Renal pelvis (tissue), 1 donor: ENCODE measurements at regions not wholly inside any gene's neighbourhood (a gene's known extent, or its start where the extent isn't known, plus 50 kb on each side); places are given as distances from the start of the nearest gene placed in this dataset.

ENCODE experiments used
- DNase-seq: peaks from one replicate; pipeline ENCODE4 v3.0.0-alpha.2; 2013

DNA sequence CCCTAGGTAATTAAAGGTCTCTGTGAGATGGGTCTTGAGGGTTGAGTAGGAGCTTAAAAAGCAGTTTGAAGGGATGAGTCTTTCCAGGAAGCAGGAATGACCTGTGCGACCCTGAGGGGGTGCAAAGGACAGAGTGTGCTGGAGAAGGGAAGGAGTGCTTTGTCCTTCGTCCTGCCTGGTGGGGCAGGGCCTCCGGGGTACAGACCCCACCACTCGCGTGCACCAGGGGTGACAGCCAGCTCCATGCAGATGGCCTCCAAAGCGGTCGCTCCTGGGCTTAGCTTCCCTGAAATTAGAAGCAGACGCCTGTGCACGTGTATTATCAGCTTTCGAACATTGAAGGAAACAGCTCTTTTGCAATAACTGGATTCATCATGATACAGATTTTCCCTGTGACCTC is 959.8 kb downstream of the BRD1 start:
- no peak for DNase-seq

DNA sequence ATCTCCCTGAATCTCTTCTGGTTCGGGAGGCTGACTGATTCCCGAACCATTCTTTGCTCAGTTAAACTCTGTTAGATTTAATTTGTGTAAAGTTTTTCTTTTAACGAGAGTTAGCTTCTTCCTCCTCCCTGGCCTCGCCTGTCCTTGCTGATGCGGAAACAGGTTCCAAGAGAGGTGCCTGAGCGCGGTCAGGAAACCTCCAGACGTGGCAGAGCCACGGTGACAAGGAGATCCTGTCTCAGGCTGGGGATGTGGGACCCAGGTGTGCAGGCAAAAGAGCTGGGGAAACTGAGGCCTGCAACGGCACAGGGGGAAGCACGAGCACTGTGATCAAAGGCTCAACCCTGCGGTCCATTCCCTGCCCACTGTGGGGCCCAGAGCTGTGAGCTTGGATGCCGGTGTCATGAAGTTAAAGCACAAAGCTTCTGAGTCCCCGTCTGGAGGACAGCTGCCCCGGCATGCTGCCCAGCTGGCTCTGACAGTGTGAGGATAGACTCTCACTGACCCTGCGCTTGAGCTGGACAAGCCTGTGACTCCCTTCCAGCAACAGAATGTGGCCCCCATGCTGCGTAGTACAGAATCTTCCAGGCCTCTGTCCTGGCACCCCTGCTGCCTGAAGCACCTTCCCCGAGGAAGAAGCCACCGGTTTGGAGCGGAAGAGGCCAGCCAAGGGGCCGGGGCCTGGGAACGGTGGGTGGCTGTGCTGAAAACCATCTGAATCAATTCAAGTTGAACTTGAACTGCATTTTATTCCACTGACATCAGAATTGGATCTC is 960.6 kb downstream of the BRD1 start:
- no peak for DNase-seq

DNA sequence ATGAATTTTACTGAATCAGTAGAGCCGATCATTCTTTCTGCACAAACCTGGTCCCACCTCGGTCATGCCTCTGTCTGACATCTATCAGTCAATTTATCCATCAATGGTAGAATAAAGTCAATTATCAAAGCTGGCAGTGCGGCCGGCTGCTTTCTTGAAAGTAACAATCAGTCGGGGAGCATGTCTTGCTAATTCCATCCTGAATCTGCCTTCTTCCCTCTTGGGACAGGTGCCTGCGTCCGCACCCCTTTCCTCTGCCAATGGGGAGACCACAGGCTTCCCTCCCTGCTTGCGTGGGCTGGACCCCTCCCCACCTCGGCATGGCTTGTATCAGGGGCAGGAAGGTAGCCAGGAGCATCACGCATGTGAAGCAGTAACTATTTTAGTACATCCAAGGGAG is 962.9 kb downstream of the BRD1 start:
- no peak for DNase-seq

DNA sequence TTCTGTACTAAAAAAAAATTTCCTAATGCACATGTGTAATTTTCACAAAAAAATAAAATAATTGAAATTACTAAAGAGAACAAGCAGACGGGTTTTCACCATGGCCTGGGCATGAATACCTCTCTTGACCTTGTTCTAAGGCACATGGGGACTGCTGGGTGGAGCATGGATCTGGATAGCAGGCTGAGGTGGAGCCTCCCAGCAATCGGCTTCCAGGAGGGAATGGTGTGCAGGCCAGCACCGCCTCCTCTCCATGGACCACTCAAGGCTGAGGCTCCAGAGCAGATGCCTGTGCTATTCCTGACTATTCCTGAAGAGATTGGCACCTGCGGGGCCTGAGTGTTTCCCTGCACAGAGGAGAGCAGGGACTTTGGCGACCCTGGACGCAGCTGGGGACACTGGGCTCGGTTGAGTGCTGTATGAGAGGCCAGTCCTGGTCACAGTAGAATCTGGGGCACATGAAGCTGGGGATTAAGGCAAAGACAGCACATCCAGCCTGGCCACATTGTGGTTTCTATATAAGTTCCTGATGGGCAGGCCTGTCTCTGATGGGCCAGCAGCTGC is 963.6 kb downstream of the BRD1 start:
- no peak for DNase-seq

DNA sequence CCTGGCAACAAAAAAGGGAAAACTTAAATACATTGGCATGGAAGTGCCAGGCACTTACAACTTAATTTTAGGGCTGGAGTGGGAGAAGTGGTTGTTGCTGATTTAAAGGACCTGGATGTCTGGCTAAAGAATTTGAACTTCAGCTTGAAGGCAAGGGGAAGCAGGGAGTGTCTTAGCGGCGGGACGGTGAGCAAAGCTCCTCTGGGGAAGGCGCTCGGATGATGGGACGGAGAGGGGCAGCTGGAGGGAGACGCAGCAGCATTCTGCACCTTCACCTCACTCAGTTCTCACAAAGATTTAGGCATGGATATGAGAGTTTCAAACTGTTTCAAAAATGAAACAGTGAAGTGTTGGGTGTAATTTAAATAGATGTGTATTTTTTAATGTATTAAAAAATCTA is 967.1 kb downstream of the BRD1 start:
- DNase-seq, result no peak

DNA sequence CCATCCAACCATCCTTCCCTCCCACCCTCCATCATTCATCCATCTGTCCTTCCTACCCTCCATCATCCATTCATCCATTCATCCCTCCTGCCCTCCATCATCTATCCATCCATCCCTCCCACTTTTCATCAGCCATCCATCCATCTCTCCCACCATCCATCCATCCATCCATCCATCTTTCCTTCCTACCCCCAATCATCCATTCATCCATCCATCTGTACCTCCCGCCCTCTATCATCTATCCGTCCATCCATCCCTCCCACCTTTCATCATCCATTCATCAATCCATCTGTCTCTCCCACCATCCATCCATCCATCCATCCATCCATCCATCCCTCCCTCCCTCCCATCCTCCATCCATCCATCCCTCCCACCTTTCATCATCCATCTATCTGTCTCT is 968.8 kb downstream of the BRD1 start:
- DNase-seq, result no peak

DNA sequence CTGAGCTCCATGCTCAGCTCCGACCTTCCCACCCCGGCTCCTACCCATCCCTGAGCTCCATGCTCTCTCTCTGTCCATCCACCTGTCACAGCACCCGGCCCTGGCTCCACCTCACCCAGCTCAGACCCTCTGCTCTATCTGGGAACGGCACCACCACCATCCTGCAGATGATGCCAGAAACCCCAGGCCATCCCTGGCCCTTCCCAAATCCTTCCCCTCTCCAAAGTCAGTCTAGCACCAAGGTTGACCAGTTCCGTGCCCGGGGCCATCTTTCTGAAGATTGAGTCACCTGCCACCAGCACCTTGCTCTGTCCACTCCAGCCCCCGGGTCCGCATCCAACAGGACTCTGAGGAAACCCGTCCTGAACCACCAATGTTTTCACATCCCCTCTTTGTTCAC is 969.6 kb downstream of the BRD1 start:
- DNase-seq, result no peak

DNA sequence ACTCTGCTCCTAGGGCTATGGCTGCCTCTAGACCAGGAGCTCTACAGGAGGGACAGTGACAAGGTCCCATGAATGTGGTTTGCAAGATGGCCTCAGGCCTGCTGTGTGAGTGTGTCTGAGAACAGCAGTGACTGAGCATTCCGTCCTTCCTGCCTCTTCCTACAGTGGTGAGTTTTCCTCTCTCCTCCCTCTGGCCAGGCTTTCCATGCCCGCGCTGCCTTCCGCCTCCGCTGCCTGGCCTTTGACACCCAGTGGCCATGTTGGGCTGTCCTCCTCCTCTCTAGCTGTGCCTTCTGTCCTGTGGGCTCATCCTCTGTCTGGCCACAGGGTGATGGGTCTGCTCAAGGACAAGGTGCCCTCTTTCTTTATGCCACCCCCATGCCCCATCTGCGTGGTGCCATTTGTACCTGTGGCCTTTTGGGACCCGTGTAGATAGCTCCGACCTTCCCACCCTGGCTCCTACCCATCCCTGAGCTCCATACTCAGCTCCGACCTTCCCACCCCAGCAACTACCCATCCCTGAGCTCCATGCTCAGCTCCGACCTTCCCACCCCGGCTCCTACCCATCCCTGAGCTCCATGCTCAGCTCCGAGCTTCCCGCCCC is 970.4 kb downstream of the BRD1 start:
- no peak for DNase-seq

DNA sequence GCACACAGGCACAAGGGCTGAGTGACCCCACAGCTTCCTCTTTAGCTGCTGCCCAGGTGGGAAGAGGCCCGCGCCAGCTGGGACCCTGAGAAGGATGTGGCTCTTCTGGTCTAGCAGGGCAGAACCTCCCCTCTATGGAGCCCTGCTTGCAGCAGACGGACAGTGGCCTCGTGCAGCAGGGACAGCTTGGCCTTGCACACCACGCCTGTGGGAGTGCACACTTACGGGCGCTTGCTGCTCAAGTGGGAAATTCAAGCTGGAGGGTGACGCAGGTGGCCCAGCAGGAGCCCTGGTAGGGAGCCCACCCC is 971.4 kb downstream of the BRD1 start:
- DNase-seq, result no peak

DNA sequence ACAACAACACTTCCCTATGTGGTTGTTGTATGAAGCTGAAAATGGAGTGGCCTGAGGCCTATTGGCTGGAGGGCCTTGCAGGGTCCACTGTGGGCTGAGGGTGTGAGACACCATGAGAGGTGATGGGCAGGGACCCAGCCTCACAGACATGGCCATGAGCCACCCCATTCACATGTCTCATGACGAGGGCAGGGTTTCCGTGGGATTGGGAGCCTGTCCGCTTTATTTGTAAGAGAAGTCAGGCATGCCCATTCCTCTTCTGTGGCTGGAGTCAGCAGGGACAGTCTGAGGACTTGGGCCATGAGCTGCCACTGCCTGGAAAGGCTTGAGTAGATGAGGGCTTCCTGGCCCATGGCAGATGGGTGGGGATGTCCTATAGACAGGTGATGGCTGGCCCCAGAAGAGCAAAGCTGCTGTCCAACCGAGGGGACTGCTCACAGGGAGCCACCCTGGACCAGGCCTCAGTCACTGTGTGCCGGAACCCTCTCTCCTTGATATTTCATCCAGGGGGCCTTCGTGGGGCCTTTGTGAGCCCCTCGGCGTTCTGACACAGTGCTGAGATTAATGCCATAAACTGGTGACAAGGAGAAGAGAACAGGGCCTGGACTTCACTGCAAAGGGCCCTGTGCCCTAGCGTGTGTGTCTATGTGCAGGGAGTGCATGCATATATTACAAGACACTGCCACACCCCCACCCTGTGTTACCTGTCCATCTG is 971.9 kb downstream of the BRD1 start:
- no peak for DNase-seq

DNA sequence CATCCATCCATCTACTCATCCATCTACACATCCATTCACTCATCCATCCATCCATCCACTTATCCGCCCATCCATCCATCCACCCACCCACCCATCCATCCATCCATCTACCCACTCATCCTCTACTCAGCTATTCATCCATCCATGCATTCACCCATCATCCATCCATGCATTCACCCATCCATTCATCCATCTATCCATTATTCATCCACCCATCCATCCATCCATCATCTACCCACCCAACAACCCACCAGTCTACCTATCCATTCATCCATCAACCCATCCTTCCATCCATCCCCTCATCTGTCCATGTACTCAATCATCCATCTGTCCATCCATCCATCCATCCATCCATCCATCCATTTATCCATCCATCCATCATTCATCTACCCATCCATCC is 972.7 kb downstream of the BRD1 start:
- no peak for DNase-seq

DNA sequence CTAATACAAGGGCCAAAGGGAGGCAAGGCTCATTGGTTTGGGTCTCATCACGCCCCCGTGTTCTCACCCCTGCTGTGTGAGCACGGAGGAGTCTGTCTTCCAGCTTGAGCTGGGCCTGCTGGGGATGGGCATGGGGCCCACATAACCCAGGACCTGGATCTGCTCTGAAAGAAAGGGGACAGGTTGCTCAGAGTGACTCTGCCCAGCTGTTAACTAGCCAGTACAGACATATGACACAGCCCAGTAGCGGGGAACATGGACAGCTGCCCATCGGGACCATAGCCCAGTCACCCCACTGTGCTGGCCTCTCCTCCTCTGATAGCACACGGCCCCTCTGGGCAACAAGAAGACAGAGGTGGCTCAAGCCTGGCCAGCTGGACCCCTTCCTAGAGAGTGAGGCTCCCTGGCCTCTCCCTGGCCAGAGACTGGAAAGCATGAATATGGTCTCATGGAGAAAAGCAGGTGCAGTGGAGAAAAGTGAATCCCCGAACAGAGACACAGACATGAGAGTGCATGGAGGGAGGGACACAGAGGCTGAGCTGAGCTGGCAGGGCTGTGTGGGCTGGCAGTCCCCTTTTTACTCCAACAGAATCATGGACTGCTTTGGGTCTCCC is 973.9 kb downstream of the BRD1 start:
- DNase-seq, result no peak

DNA sequence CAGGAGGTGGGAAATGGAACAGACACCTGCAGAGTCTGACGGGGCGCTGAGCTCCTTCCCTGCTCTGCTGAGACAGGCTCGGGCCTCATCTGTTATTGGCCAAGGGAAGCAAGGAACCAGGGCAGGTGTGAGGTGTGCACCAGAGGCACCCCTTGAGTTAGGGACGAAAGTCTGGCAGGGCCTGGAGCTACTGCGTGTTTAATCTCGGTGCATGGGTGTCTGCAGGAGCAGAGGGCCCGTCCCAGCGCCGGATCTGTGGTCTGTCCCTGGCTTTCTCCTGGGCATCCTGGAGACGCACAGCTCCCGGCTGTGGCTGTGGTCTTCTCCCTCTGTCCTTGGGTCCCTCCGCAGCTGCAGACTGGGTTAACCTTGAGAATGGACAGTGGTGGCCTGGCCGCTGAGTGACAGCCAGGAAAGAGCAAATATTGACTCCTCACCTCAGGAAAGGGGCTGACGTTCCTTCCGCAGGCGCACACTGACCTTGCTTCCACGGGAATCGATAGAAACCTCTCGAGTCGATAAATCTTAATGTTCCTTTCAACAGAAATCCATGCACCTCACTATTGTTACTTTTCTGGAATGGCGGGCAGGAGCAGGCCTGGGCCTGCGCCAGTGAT is 975.6 kb downstream of the BRD1 start:
- DNase-seq, result no peak

DNA sequence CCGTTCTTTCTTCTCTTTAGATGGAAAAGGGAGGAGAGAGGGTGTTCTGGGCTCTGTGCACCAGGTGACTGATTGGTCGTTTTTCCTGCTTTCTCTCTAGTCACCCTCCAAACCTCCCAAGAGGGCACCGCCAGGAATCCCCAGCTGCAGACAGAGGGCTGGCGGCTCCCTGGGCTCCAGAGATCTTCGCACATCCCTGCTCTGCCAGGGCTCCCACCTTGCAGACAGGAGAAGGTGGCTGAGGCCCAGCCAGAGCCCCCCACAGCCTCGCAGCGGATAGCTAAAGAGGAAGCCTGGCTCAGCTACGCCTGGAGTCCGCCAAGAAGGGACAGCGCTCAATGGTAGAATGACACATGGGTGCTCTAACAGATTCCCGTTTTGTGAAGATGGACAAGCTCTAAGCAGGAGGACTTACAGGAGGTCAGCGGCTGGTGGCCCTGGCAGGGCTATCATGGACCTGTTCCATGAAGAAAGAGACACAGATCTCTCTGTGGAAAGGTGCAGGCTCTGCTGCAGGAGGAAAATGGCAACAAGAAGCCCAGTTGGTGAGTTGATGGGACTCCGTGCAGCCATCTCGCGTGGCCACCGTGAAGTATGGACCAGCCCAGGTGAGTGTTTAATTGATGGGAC is 976.9 kb downstream of the BRD1 start:
- no peak for DNase-seq

DNA sequence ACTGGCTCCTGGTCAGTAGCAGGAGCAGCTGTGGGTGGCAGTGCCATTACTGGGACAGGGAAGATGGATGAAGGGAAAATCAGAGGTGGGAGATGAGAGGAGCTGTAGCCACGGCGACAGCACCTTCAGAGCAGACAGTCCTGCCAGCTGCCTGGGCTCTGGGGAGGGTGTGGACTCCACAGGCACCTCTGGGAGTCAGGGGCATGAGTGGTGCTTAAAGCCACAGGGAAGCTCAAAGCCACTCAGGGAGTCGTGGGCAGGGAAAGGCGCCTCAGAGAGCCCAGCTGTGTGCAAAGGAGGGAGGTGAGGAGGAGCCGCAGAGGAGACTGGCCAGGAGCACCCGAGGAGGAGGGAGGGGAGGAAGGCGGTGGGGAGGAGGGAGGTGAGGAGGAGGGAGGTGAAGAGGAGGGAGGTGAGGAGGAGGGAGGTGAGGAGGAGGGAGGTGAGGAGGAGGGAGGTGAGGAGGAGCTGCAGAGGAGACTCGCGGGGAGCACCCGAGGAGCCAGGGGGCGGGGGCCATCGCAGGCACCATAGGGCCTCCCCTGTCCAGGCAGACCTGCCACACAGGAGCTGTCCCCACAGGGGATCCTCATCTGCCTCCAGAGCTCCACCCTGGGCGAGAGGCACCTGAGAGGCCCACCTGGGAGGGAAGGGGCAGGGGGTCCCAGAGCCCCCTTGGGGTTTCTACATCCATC is 977.6 kb downstream of the BRD1 start:
- DNase-seq, result no peak

DNA sequence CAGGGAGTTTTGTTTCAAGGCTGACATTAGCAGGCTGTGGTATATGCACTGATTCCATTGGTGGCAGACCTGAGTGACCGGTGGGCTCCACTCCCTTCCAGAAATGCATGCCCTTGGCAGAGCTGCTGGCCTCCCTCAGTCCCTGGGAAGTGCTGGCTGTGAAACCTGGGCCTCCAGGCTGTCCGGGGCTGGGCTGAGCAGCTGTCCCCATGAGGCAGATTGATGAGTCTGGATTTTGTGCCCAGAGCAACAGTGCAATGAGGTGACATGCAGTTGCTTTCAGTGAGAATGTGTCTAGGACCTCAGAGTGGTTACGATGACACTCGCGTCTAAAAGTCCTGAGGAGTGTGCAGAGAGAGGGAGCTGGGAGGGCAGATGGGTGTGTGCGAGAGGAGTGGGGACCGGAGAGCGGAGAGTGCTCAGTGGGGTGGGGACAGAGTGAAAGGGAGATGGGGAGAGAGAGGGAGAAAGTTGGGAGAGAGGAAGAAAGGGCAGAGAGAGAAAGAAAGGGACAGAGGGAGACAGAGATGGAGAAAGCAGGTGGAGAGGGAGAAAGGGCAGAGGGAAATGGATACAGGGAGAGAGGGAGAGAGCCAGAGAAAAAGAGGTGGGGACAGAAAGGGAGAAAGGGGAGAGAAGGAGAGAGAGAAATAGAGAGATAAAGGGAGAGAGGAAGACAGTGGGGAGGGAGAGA is 978.3 kb downstream of the BRD1 start:
- no peak for DNase-seq

DNA sequence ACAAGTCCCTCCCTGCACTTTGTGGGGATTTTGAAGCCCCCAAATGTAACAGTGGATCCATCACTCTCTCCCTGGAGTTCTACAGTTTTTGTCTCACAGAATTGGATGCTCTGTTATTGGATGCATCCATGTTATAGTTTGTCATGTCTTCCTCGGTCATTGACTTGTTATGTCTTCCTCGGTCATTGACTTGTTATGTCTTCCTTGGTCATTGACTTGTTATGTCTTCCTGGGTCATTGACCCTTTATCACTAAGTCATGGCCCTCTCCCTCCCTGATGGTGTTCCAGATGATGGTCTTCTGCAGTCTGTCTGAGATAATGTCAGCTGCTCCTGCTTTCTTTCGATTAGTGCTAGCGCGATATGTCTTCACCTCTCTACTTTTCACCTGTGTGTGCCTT is 981.5 kb downstream of the BRD1 start:
- DNase-seq, result no peak

DNA sequence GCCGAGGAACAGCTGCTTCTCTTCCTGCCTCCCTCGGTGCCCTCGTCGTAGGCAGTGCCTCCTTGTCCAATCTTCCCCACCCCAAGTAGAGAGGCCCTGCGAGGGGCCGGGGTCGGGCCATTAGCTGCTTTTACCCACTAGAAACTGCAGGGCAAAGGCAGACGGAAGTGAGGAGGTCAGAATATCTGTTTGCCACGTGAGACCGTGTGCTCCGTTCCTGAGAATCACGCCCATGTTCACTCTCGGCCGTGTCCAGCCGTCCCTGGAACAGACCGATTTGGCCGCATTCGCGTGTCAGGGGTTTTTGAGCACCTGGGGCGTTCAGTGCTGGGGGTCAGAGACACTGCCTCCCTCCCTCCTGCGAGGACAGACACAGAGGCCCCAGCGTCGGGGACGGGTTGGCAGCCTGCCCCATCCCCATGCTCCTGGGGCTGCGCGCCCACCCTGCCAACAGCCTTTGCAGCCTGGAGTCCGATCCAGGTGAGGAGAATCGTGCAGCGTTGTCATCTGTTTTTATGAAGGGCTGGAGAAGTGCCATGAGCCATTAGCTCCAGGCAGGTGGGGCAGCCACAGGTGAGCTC is 982.2 kb downstream of the BRD1 start:
- DNase-seq, result no peak

DNA sequence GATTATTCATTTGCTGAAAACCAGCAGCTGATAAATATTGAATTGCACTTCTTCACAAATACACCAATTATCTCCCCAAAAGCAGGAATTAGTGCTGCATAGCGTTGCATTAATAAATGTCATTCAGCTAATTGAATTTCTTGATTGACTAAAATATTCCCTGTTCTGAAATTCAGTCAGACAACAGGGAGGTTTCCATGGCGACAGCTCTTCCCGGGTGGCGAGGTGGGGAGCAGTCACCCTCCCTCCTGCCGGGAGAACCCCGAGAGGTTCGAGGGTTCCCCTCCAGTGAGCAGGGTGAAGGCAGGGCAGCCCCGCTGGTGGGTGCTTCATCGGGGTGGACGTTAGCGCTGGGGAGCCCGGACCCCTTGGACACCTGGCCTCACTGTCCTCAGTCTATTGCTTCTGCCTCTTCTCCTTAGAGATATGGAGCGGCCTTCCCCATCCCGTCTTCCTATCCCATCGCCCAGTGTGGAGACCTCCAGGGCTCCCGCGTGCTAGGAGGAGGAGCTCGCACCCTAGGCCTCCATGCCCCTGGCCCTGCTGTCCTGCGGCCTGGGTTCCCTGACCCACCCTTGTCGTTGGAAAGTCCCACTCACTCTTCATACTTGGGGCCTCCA is 983.5 kb downstream of the BRD1 start:
- DNase-seq, result no peak

DNA sequence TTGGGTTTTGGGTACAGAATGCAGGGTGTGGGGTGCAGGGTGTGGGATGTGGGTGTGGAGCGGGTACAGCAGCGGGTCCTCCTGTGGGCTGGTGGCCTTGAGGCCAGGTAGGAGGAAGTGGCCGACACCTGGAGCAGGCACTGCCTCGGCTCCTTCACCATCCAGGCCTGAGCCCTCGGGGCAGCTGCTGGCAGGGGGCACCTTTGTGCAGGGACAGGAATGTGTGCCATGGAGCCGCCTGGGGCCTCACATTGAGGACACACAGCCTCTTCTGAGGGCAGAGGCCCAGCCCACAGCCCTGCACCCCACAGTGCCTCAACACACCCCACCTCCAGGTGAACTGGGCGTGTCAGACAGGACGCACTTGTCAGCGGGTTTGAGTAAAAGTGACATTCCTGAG is 984.0 kb downstream of the BRD1 start:
- DNase-seq, result no peak
